ENCODE measurements at regions not wholly inside any gene's neighbourhood (a gene's known extent, or its start where the extent isn't known, plus 50 kb on each side); places are given as distances from the start of the nearest gene placed in this dataset.

DNA sequence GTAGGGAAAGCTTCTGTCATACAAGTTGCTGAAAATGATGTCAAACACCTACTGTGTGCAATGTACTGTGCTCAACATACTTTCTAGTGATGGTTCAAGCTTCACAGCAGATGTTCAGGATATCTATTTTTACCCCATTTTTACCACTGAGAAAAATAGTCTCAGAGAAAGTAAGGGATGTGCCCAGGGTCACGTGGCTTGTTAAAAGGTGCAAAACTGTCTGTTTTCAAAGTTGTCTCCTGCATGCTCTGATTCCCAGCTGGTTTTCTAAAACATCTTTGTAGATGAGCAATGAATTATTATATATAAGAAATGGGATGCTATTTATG lies 145.5 kb upstream of the LHCGR start:
- TF ChIP-seq EZH2phosphoT487 (IDR thresholded peaks at IDR 0.05; ENCODE audit: insufficient read depth, low read depth) (no peak), EZH2 (IDR thresholded peaks at IDR 0.05; ENCODE audit: insufficient read depth, poor library complexity, severe bottlenecking) (no peak)
